ENCODE measurements at regions not wholly inside any gene's neighbourhood (a gene's known extent, or its start where the extent isn't known, plus 50 kb on each side); places are given as distances from the start of the nearest gene placed in this dataset.

- DNase-seq (ENCODE audit: low read depth): no peak
Observed at GRCh38 chr10:4343091-4343490, 482.9 kb upstream of the AKR1E2 start.

- no peak for DNase-seq (ENCODE audit: low read depth)
Observed at GRCh38 chr10:4338768-4339167, 487.2 kb upstream of the AKR1E2 start.

- DNase-seq (ENCODE audit: low read depth): no peak
Observed at GRCh38 chr10:4337563-4337962, 488.4 kb upstream of the AKR1E2 start.

- DNase-seq (ENCODE audit: low read depth): no peak
Observed at GRCh38 chr10:4334871-4335270, 491.1 kb upstream of the AKR1E2 start.

GRCh38 chr10:4334015-4334414 is 492.0 kb upstream of the AKR1E2 start:
- DNase-seq (ENCODE audit: low read depth): no peak

- no peak for DNase-seq (ENCODE audit: low read depth)
Observed at GRCh38 chr10:4333459-4333894, 492.5 kb upstream of the AKR1E2 start.

- DNase-seq (ENCODE audit: low read depth): no peak
Observed at GRCh38 chr10:4332764-4333458, 493.1 kb upstream of the AKR1E2 start.

- DNase-seq (ENCODE audit: low read depth): no peak
Observed at GRCh38 chr10:4331150-4331549, 494.9 kb upstream of the AKR1E2 start.

GRCh38 chr10:4330636-4331035 is 495.4 kb upstream of the AKR1E2 start:
- DNase-seq (ENCODE audit: low read depth): no peak

GRCh38 chr10:4329225-4329624 is 496.8 kb upstream of the AKR1E2 start:
- no peak for DNase-seq (ENCODE audit: low read depth)

GRCh38 chr10:4326647-4327046 is 499.4 kb upstream of the AKR1E2 start:
- DNase-seq (ENCODE audit: low read depth): no peak

- no peak for DNase-seq (ENCODE audit: low read depth)
Observed at GRCh38 chr10:4319870-4320367, 506.1 kb upstream of the AKR1E2 start.

GRCh38 chr10:4316161-4316810 is 509.7 kb upstream of the AKR1E2 start:
- no peak for DNase-seq (ENCODE audit: low read depth)

GRCh38 chr10:4315551-4315950 is 510.5 kb upstream of the AKR1E2 start:
- DNase-seq (ENCODE audit: low read depth): no peak

- no peak for DNase-seq (ENCODE audit: low read depth)
Observed at GRCh38 chr10:4313051-4313450, 513.0 kb upstream of the AKR1E2 start.

- DNase-seq (ENCODE audit: low read depth): no peak
Observed at GRCh38 chr10:4312051-4312835, 513.8 kb upstream of the AKR1E2 start.

GRCh38 chr10:4310172-4310571 is 515.8 kb upstream of the AKR1E2 start:
- DNase-seq (ENCODE audit: low read depth): no peak

GRCh38 chr10:4307910-4308309 is 518.1 kb upstream of the AKR1E2 start:
- no peak for DNase-seq (ENCODE audit: low read depth)

GRCh38 chr10:4306871-4307270 is 519.1 kb upstream of the AKR1E2 start:
- DNase-seq (ENCODE audit: low read depth): no peak

- DNase-seq (ENCODE audit: low read depth): no peak
Observed at GRCh38 chr10:4303045-4303444, 518.0 kb upstream of the KLF6 start.

- no peak for DNase-seq (ENCODE audit: low read depth)
Observed at GRCh38 chr10:4301291-4302045, 516.5 kb upstream of the KLF6 start.

- no peak for DNase-seq (ENCODE audit: low read depth)
Observed at GRCh38 chr10:4296161-4296560, 511.2 kb upstream of the KLF6 start.

All from activated T-cell treated with anti-CD3 and anti-CD28 coated beads for 48 hours (primary cell).